HG02678 (cell line): ENCODE measurements at regions not wholly inside any gene's neighbourhood (a gene's known extent, or its start where the extent isn't known, plus 50 kb on each side); places are given as distances from the start of the nearest gene placed in this dataset.

Experiments used
- ATAC-seq: cut with Tn5 transposase; IDR thresholded peaks from one replicate; pipeline ENCODE4 v1.9.1; 2021; ENCODE audit warnings: mild to moderate bottlenecking, moderate library complexity; ENCODE audit not compliant: unreplicated experiment

DNA sequence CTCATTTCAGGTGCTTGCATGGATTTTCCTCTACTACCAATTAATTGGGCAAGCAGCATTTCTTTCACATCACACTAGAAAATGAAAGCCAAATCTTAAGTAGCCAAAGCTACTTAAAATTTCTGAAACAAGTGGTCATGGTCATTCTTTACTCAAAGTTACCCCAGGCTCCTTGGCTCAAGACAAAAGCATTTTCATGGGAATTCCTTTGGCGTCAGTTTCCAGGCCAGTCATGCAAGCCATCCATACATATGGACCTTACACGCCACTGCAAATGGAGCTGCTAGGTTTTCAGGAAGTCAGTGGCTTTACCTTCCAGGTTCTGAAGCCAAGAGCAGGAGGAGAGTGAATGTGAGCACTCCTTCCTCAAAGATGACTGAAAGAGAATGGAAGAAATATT, 83.7 kb upstream of the IL12A start:
- no peak for ATAC-seq

GRCh38 chr3:159907828-159908227, 80.8 kb upstream of the IL12A start:
- ATAC-seq = no peak

DNA sequence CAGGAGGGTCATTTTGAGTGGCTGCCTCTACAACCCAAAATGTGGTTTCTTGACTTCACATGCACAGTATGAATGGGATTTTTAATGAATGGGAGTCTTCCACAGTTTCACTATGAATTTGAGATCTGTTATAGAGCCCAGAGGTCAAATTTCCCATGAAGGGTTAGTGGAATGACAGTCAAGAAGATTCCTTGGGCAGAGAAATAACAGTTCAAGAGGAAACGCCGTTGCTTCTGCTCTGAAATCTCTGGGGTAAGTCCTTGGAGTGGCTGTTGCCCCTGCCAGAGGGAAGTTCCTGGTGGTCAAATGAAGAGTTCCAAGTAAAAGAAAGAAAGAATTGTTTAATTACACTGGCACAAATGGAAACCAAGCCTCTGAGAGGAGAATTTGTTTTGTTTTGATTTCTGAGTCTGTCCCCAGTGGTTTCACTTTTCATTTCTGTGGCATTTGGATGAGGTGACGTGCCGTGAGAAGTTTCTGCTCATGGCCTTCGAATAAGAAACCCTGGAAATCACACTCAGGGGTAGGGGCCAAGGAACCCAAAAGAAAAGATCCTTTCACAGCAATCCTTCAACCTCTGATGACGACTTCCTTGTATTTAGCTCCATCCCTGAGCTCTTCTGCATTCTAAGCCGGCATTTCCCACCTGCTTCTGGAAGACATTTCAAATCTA, 77.5 kb upstream of the IL12A start:
- ATAC-seq = peak; percentile 91

DNA sequence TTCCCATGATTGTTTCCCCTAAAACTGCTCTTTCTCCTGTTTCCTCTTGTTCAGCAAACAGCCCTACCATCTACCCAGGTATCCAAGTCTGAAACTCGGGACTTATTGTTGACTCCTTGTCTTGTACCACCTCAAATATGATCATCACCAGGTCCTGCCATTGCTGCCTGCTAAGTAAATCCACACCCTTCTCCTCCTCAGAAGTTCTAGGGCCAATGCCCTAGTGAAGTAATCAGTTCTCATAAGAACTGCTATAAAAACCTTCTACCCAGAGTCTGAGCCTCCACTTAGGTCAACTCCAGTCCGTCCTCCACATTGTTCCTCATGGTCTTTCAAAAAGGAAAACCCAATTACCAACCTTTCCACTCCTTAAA, 77.0 kb upstream of the IL12A start:
- no peak for ATAC-seq

- no peak for ATAC-seq
These were observed 74.8 kb upstream of the IL12A start for GRCh38 chr3:159913712-159914414.

DNA sequence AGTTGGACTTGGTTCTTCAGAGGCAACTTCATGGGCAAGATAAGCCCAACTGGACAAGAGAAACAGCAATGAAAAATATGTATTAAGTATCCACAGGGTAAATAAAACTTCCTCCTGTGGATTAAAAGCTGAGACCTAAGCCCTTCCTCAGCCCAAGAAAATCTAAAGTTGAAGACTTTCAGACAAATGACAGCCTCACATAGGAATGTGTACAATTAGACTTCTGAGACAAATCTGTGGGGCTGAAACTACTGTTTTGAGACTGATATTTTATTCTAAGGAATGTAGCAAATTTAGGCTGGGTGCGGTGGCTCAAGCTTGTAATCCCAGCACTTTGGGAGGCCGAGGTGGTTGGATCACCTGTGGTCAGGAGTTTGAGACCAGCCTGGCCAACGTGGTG, 74.2 kb upstream of the IL12A start:
- ATAC-seq = no peak

GRCh38 chr3:159916052-159916451, 72.6 kb upstream of the IL12A start:
- ATAC-seq = no peak

GRCh38 chr3:159917141-159917540, 71.5 kb upstream of the IL12A start:
- no peak for ATAC-seq

DNA sequence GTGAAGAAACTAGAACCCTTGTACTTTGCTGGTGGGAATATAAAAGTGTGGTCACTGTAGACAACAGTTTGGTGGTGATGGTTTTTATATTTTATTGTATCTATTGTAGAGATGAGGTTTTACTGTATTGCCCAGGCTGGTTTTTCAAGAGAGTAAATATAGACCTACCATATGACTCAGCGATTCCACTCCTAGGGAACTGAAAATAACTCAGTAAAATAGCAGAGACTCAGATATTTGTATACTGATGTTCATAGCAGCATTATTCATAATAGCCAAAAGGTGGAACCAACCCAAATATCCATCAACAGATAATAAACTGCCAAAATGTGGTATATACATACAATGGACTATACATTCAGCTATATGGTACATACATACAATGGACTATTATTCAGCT, 68.8 kb upstream of the IL12A start:
- peak; percentile 80 for ATAC-seq

GRCh38 chr3:159922193-159922840, 66.3 kb upstream of the IL12A start:
- no peak for ATAC-seq

- ATAC-seq = peak; percentile 90
These were observed 65.7 kb upstream of the IL12A start for GRCh38 chr3:159922861-159923312.

- no peak for ATAC-seq
These were observed 65.3 kb upstream of the IL12A start for GRCh38 chr3:159923336-159923735.

- ATAC-seq = no peak
These were observed 64.7 kb upstream of the IL12A start for GRCh38 chr3:159923956-159924355.

DNA sequence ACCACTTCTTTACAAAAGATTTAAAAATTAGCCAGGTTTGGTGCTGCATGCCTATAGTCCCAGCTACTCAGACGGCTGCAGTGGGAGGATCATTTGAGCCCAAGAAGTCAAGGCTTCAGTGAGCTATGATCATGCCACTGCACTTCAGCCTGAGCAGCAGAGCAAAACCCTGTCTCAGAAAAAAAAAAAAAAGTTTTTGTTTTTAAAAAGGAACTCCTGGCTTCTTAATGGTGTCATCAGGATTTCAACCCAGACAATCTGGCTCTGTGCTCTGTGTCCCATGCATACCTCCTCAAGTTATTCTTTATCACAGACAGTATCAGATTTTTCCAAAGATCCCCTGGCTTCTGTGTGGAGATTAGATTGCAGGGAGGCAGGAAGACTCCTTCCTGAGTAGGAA, 64.2 kb upstream of the IL12A start:
- ATAC-seq = no peak

DNA sequence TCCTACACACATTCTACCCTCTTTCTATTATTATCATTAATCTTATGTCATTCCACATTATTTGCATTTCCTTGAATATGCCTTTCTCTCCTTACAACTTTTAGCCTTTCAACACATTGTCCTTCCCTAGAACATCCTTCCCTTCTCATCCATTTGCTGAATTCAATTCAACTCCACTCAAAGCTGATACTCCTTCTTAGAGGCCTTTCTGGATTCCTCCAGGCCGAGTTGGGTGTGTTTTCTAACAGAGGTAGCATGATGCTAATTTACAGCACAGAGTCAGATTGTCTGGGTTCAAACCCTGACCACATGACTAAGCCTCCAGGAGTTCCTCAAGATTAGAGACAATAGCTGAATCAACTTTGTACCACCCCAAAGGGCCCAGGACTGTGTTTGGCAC, 63.4 kb upstream of the IL12A start:
- no peak for ATAC-seq

GRCh38 chr3:159926573-159926972, 62.1 kb upstream of the IL12A start:
- ATAC-seq = no peak

- ATAC-seq = no peak
These were observed 60.6 kb upstream of the IL12A start for GRCh38 chr3:159928071-159928491.

DNA sequence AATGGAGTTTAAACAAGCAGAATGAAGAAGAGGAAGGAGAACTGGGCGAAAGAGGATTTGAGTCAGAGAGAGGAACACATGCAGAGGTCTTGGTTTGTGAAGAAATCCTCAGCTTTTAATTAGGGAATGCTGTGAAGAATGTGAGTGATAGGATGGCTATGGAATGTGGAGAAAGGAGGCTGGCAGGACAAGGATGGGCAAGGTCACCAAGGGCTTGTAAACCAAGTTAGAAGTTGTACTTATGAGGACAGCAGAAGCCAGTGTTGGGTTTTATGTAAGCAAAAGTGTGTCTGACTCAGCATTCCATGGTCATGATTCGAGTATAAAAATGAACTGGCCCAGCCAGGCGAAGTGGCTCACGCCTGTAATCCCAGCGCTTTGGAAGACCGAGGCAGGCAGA, 60.0 kb upstream of the IL12A start:
- ATAC-seq = no peak

- peak; percentile 81 for ATAC-seq
These were observed 59.2 kb upstream of the IL12A start for GRCh38 chr3:159929171-159930141.

DNA sequence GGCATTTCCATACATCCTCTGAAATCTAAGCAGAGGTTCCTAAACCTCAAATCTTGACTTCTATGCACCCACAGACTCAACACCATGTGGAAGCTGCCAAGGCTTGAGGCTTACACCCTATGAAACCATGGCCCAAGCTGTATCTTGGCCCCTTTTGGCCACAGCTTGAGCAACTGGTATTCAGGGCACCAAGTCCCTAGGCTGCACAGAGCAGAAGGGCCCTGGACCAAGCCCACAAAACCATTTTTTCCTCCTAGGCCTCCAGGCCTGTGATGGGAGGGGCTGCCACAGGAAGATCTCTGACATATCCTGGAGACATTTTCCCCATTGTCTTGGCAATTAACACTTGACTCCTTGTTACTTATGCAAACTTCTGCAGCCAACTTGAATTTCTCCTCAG, 54.4 kb upstream of the IL12A start:
- ATAC-seq = no peak

DNA sequence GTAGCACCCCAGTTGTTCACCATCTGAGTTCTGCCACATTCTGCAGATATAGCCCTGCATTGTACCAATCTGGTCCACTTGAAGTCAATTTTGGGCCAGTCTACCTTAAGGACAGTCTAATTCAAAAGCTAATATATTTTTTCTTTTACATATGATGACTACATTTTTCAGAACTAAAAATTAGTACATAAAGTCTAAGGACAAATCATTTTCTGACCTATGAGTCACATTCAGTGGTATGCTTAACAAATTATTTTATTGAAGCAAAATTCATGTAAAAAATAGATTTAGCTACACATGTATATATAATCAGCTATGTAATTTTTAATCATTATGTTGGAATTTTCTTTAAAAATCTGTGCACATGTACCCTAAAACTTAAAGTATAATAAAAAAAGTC, 52.1 kb upstream of the IL12A start:
- ATAC-seq = no peak
